ENCODE measurements at regions not wholly inside any gene's neighbourhood (a gene's known extent, or its start where the extent isn't known, plus 50 kb on each side); places are given as distances from the start of the nearest gene placed in this dataset.

DNA sequence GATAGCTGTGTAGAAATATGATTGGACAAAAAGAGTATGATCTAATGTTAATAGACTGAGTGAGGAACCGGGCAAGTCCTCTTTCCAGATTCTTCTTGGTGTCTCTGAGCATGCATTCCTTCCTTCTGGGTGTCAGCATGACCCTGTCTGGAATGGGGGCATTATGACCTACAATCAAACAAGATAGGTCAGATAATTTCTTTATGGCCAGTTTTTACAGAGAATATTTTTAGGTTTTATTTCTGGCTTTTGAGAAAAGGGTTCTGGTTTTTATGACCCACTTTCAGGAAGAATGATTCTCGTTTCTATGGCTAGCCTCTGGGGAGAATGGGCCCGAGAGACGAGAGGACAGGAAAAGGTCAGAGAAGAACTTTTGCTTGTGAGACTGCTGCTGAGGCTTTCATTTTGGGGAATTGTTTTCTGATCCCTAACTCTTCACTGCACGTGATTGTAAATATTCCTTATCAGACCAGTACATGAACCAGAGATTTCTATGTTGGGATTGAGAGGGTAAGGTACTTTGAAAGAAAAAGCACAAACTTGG lies 383.8 kb downstream of the AASDHPPT start:
- TF ChIP-seq, protein P1, sequence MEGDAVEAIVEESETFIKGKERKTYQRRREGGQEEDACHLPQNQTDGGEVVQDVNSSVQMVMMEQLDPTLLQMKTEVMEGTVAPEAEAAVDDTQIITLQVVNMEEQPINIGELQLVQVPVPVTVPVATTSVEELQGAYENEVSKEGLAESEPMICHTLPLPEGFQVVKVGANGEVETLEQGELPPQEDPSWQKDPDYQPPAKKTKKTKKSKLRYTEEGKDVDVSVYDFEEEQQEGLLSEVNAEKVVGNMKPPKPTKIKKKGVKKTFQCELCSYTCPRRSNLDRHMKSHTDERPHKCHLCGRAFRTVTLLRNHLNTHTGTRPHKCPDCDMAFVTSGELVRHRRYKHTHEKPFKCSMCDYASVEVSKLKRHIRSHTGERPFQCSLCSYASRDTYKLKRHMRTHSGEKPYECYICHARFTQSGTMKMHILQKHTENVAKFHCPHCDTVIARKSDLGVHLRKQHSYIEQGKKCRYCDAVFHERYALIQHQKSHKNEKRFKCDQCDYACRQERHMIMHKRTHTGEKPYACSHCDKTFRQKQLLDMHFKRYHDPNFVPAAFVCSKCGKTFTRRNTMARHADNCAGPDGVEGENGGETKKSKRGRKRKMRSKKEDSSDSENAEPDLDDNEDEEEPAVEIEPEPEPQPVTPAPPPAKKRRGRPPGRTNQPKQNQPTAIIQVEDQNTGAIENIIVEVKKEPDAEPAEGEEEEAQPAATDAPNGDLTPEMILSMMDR (conservative IDR thresholded peaks at IDR 0.05; ENCODE audit: low read depth, low read length), result no peak
- TF ChIP-seq EZH2phosphoT487 (IDR thresholded peaks at IDR 0.05; ENCODE audit: borderline replicate concordance, low read length) (no peak), EZH2 (IDR thresholded peaks at IDR 0.05; ENCODE audit: low read length, unreplicated experiment) (no peak)
- Histone ChIP-seq H3K9me3 (ENCODE audit: low read length) (no peaks in the 10 kb centered on the region), H4K20me1 (ENCODE audit: low read length) (no peaks in the 10 kb centered on the region), H3K4me3 (ENCODE audit: low read length) (no peak overlapping the region), H3K4me1 (ENCODE audit: insufficient read depth, low read length) (peaks cover 62% of the 10 kb centered on the region), H3K9ac (ENCODE audit: low read length) (no peak overlapping the region), H3K27ac (ENCODE audit: low read length) (no peak overlapping the region), H3K79me2 (ENCODE audit: low read length) (no peaks in the 10 kb centered on the region), H3K27me3 (ENCODE audit: low read length) (no peaks in the 10 kb centered on the region), H3K36me3 (ENCODE audit: low read depth, low read length) (no peaks in the 10 kb centered on the region), H3K9me2 (replicated peaks; ENCODE audit: low read length) (no peaks in the 10 kb centered on the region), H2AFZ (ENCODE audit: low read length) (no peak overlapping the region), H3F3A (ENCODE audit: low read length, unreplicated experiment) (peaks cover 7% of the 10 kb centered on the region), H3K4me2 (ENCODE audit: low read length) (no peak overlapping the region)
- DNase-seq, result no peak
- intact Hi-C loops (cut with micrococcal nuclease), result no loop called here
- no TSS peak for BruUV-seq (replicated peaks)
- ChIA-PET CTCF (no interaction called here), POLR2A (ENCODE audit: unreplicated experiment) (no interaction called here)
- ATAC-seq, result no peak

DNA sequence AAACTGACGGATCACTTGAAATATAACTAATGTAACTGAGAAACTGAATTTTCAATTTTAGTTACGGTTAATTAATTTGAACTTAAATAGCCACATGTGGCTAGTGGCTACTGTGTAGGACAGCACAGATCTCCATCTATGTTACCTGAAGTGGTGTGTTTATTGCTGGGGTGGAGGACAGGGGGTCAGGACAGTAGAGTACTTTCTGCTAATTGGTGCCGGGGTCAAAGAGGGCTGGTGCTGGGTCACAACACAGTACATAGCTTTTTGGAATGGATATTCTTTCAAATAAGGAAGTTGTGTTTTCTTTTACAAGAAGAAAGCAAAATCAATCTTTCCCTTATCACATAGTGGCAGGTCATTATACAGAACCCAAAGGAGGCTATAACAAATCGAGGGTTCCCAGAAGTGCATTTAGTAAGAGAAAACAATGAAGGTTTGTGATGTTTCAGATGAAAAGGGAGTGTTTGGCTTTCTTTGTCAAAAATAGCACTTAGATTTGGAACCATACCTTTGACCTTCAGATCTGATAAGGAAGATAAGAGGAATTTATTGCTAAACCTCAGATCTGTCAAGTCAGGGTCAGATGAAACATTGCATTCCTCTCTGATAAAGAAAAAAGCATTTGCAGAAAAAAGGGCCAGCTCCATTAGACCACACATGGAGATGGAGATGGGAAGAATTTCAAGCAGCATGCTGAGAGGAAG lies 384.5 kb downstream of the AASDHPPT start:
- Histone ChIP-seq H3K9me3 (ENCODE audit: low read length) (no peaks in the 10 kb centered on the region), H3K36me3 (ENCODE audit: low read depth, low read length) (no peaks in the 10 kb centered on the region), H2AFZ (ENCODE audit: low read length) (no peak overlapping the region), H4K20me1 (ENCODE audit: low read length) (no peaks in the 10 kb centered on the region), H3K27ac (ENCODE audit: low read length) (no peak overlapping the region), H3K4me1 (ENCODE audit: insufficient read depth, low read length) (peaks cover 62% of the 10 kb centered on the region), H3F3A (ENCODE audit: low read length, unreplicated experiment) (peaks cover 6% of the 10 kb centered on the region), H3K9me2 (replicated peaks; ENCODE audit: low read length) (no peaks in the 10 kb centered on the region), H3K79me2 (ENCODE audit: low read length) (no peaks in the 10 kb centered on the region), H3K27me3 (ENCODE audit: low read length) (no peaks in the 10 kb centered on the region), H3K4me3 (ENCODE audit: low read length) (no peak overlapping the region), H3K4me2 (ENCODE audit: low read length) (no peak overlapping the region), H3K9ac (ENCODE audit: low read length) (no peak overlapping the region)
- ATAC-seq (no peak), DNase-seq (no peak)
- no peak for TF ChIP-seq EZH2phosphoT487 (IDR thresholded peaks at IDR 0.05; ENCODE audit: borderline replicate concordance, low read length)
- no peak for TF ChIP-seq EZH2 (IDR thresholded peaks at IDR 0.05; ENCODE audit: low read length, unreplicated experiment)
- TF ChIP-seq, protein P1 (conservative IDR thresholded peaks at IDR 0.05; ENCODE audit: low read depth, low read length), result no peak
- CTCF ChIA-PET, result no interaction called here
- intact Hi-C loops (cut with micrococcal nuclease), result no loop called here
- POLR2A ChIA-PET (ENCODE audit: unreplicated experiment), result no interaction called here
- BruUV-seq (replicated peaks), result no TSS peak

DNA sequence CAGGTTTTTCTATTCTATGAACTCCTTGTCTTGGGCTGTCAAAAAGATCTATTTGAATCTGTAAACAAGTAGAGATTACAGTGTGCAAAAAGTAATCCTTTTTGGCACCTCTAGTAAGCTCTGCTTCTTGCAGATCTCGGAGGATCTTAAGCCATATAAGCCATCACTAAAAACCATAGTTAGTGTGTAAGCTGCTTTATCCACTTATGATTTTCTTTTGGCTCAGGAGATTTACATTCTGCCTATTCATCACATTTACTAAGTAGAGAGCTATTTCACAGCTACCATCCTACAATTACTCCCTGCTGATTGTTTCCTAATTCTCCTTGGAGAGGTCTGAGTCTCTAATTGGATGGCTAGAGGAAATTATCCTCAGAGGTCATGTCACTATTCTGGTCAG lies 385.7 kb downstream of the AASDHPPT start:
- intact Hi-C loops (cut with micrococcal nuclease), result no loop called here
- Histone ChIP-seq H3K27me3 (ENCODE audit: low read length) (no peaks in the 10 kb centered on the region), H3K4me3 (ENCODE audit: low read length) (no peak overlapping the region), H3F3A (ENCODE audit: low read length, unreplicated experiment) (no peaks in the 10 kb centered on the region), H3K36me3 (ENCODE audit: low read depth, low read length) (no peaks in the 10 kb centered on the region), H3K79me2 (ENCODE audit: low read length) (no peaks in the 10 kb centered on the region), H2AFZ (ENCODE audit: low read length) (peak overlapping the region; percentile 24; the same call in 1 of the 2 replicates), H3K9me2 (replicated peaks; ENCODE audit: low read length) (no peaks in the 10 kb centered on the region), H3K4me2 (ENCODE audit: low read length) (peak overlapping the region; percentile 32), H3K9ac (ENCODE audit: low read length) (no peak overlapping the region), H3K4me1 (ENCODE audit: insufficient read depth, low read length) (peaks cover 60% of the 10 kb centered on the region), H4K20me1 (ENCODE audit: low read length) (no peaks in the 10 kb centered on the region), H3K27ac (ENCODE audit: low read length) (peak overlapping the region; percentile 31), H3K9me3 (ENCODE audit: low read length) (no peaks in the 10 kb centered on the region)
- CTCF ChIA-PET, result no interaction called here
- ATAC-seq (no peak), DNase-seq (no peak)
- POLR2A ChIA-PET (ENCODE audit: unreplicated experiment), result no interaction called here
- BruUV-seq (replicated peaks), result no TSS peak
- TF ChIP-seq, protein P1 (conservative IDR thresholded peaks at IDR 0.05; ENCODE audit: low read depth, low read length), result no peak
- TF ChIP-seq EZH2 (IDR thresholded peaks at IDR 0.05; ENCODE audit: low read length, unreplicated experiment) (no peak), EZH2phosphoT487 (IDR thresholded peaks at IDR 0.05; ENCODE audit: borderline replicate concordance, low read length) (no peak)

Data from PC-3 (cell line).